CD4-positive, alpha-beta T cell (primary cell): ENCODE measurements at regions not wholly inside any gene's neighbourhood (a gene's known extent, or its start where the extent isn't known, plus 50 kb on each side); places are given as distances from the start of the nearest gene placed in this dataset.

Experiments used
- ATAC-seq: fragments of 200-7000 bp; cut with Tn5 transposase; one replicate; pipeline ENCODE4 v1.10.0; 2022; ENCODE audit warnings: mild to moderate bottlenecking; ENCODE audit not compliant: poor library complexity
- CTCF ChIA-PET: fragments of 350-600 bp; sonication (Branson Sonifier 250); formaldehyde crosslinking; loops from one replicate; lab custom pipeline; 2021; ENCODE audit warnings: antibody characterized with exemption, inconsistent platforms; lab: Charles Lee
- POLR2A ChIA-PET: fragments of 350-600 bp; sonication (Branson Sonifier 250); formaldehyde crosslinking; loops from one replicate; lab custom pipeline; 2021; ENCODE audit warnings: antibody characterized with exemption, inconsistent platforms; lab: Charles Lee
- DNase-seq, 14 experiments: peaks; one replicate each; pipeline ENCODE4 v3.0.0-alpha.2; 2013 to 2020; ENCODE audit warnings: mixed read lengths in 2 of 14
- H3K27ac ChIP-seq, 2 donors: one replicate each; pipeline versions ENCODE4 v1.5.1 to v1.7.0; 2013; ENCODE audit warnings: low read length in 2 of 2, low read depth in 1 of 2, mild to moderate bottlenecking in 1 of 2
- H3K27me3 ChIP-seq, 2 experiments: 1 replicate in 1 of 2; 2 replicates in 1 of 2; pipeline versions ENCODE4 v1.6.1 to v1.7.0; 2013; ENCODE audit warnings: low read length in 2 of 2, control low read depth in 1 of 2, mild to moderate bottlenecking in 1 of 2, moderate library complexity in 1 of 2; ENCODE audit not compliant: insufficient read depth in 2 of 2, control insufficient read depth in 1 of 2
- H3K36me3 ChIP-seq: one replicate; pipeline ENCODE4 v1.6.1; 2013; ENCODE audit warnings: low read length, control low read depth; ENCODE audit not compliant: insufficient read depth
- H3K4me1 ChIP-seq: one replicate; pipeline ENCODE4 v1.6.1; 2013; ENCODE audit warnings: low read length, control low read depth; ENCODE audit not compliant: insufficient read depth
- H3K4me3 ChIP-seq: one replicate; pipeline ENCODE4 v1.5.1; 2013; ENCODE audit warnings: mild to moderate bottlenecking, low read length, moderate library complexity
- H3K9me3 ChIP-seq, 2 experiments: 1 replicate in 1 of 2; 2 replicates in 1 of 2; pipeline versions ENCODE4 v1.6.1 to v1.7.0; 2013; ENCODE audit warnings: low read length in 2 of 2, mild to moderate bottlenecking in 2 of 2, control low read depth in 1 of 2, moderate library complexity in 1 of 2; ENCODE audit not compliant: control insufficient read depth in 1 of 2, insufficient read depth in 1 of 2
- H3K27ac Mint-ChIP-seq: one replicate; pipeline ENCODE4 v1.8.0; 2020; ENCODE audit warnings: mixed read lengths
- H3K27me3 Mint-ChIP-seq: one replicate; pipeline ENCODE4 v1.8.0; 2021; ENCODE audit warnings: mixed read lengths
- H3K36me3 Mint-ChIP-seq: one replicate; pipeline ENCODE4 v1.8.0; 2021; ENCODE audit warnings: low read depth, mixed read lengths
- H3K4me1 Mint-ChIP-seq: one replicate; pipeline ENCODE4 v1.8.0; 2021; ENCODE audit warnings: low read depth, mixed read lengths
- H3K4me3 Mint-ChIP-seq: one replicate; pipeline ENCODE4 v1.8.0; 2020; ENCODE audit warnings: mild to moderate bottlenecking, mixed read lengths
- H3K9me3 Mint-ChIP-seq: one replicate; pipeline ENCODE4 v1.8.0; 2020; ENCODE audit warnings: mixed read lengths
- intact Hi-C, 2 experiments: fragments of 100-400 bp; cut with DNase I in 1 of 2; cut with micrococcal nuclease in 1 of 2; formaldehyde crosslinking; loops; one replicate each; pipeline versions ENCODE4 v1.15.1 to v1.9.0; 2023 to 2025; cut with DNase I, micrococcal nuclease
- TF ChIP-seq, protein P1 (sequence below): fragments of 200-600 bp; IDR thresholded peaks from one replicate; pipeline ENCODE4 v1.8.0; 2022; ENCODE audit warnings: antibody characterized with exemption, mild to moderate bottlenecking

DNA sequence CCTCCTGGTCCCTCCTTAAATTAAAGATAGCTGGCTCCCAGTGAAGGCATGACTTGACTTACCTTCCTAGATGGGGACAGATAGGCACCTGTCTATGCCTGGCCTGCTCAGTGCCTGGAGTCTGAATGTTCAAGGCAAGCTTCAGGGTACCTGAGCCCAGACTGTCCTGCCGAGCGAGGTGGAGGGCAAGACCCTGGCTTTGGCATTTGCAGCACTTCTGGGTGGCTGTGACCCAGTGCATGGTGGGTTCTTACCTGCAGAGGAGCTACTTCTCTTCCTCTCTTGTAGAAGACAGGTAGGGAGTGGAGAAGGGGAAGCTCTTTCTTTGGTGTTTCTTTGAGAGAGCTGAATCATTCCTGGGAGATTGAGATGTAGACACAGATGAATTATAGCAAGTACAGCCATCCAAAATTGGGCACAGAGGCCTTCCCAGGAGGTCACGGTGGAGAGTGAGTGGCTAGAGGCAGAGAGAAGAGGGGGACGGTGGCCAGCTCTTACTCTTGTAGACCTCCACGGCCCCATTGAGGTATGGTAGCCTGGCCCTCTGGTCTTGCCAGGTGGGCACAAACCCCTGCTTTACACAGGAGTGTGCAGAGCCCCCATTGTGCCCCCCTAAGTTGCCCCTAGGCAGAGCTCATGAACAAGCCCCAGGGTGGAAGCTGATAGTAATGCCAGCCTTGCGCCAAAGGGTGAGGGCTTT, 402.5 kb upstream of the TPM1 start:
- no peaks in the 10 kb centered on the region for H3K27me3 ChIP-seq
- no peaks in the 10 kb centered on the region for H3K36me3 ChIP-seq
- Mint-ChIP-seq H3K36me3 (no peaks in the 10 kb centered on the region), H3K27me3 (peaks cover 22% of the 10 kb centered on the region), H3K9me3 (no peaks in the 10 kb centered on the region), H3K27ac (no peak overlapping the region), H3K4me3 (no peak overlapping the region), H3K4me1 (no peaks in the 10 kb centered on the region)
- H3K27ac ChIP-seq = no peak overlapping the region
- TF ChIP-seq, protein P1, sequence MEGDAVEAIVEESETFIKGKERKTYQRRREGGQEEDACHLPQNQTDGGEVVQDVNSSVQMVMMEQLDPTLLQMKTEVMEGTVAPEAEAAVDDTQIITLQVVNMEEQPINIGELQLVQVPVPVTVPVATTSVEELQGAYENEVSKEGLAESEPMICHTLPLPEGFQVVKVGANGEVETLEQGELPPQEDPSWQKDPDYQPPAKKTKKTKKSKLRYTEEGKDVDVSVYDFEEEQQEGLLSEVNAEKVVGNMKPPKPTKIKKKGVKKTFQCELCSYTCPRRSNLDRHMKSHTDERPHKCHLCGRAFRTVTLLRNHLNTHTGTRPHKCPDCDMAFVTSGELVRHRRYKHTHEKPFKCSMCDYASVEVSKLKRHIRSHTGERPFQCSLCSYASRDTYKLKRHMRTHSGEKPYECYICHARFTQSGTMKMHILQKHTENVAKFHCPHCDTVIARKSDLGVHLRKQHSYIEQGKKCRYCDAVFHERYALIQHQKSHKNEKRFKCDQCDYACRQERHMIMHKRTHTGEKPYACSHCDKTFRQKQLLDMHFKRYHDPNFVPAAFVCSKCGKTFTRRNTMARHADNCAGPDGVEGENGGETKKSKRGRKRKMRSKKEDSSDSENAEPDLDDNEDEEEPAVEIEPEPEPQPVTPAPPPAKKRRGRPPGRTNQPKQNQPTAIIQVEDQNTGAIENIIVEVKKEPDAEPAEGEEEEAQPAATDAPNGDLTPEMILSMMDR = no peak
- ChIA-PET POLR2A (no interaction called here), CTCF (no interaction called here)
- intact Hi-C loops = no loop called here
- ATAC-seq = no peak
- no peaks in the 10 kb centered on the region for H3K4me1 ChIP-seq
- no peak for DNase-seq
- no peak overlapping the region for H3K4me3 ChIP-seq
- no peaks in the 10 kb centered on the region for H3K9me3 ChIP-seq

GRCh38 chr15:62641825-62642224, 400.7 kb upstream of the TPM1 start:
- Histone ChIP-seq H3K36me3 (no peaks in the 10 kb centered on the region), H3K27ac (no peak overlapping the region), H3K4me3 (no peak overlapping the region), H3K9me3 (no peaks in the 10 kb centered on the region), H3K27me3 (no peaks in the 10 kb centered on the region), H3K4me1 (no peaks in the 10 kb centered on the region)
- H3K36me3 Mint-ChIP-seq = no peaks in the 10 kb centered on the region
- TF ChIP-seq, protein P1 = no peak
- ATAC-seq (no peak), DNase-seq (no peak)
- intact Hi-C loops = no loop called here
- peaks cover 17% of the 10 kb centered on the region for H3K27me3 Mint-ChIP-seq
- no peak overlapping the region for H3K27ac Mint-ChIP-seq
- H3K4me1 Mint-ChIP-seq = no peaks in the 10 kb centered on the region
- CTCF ChIA-PET = no interaction called here
- H3K4me3 Mint-ChIP-seq = no peak overlapping the region
- POLR2A ChIA-PET = no interaction called here
- H3K9me3 Mint-ChIP-seq = no peaks in the 10 kb centered on the region

GRCh38 chr15:62643572-62643971, 399.0 kb upstream of the TPM1 start:
- H3K4me3 ChIP-seq = no peak overlapping the region
- TF ChIP-seq, protein P1 = no peak
- ChIA-PET CTCF (no interaction called here), POLR2A (no interaction called here)
- no peak for ATAC-seq
- no peak overlapping the region for H3K27ac ChIP-seq
- peaks cover 5% of the 10 kb centered on the region for H3K27me3 Mint-ChIP-seq
- no peaks in the 10 kb centered on the region for H3K4me1 ChIP-seq
- H3K4me3 Mint-ChIP-seq = no peak overlapping the region
- DNase-seq = no peak
- H3K27me3 ChIP-seq = no peaks in the 10 kb centered on the region
- no peaks in the 10 kb centered on the region for H3K9me3 Mint-ChIP-seq
- no peaks in the 10 kb centered on the region for H3K9me3 ChIP-seq
- no peak overlapping the region for H3K27ac Mint-ChIP-seq
- H3K36me3 Mint-ChIP-seq = no peaks in the 10 kb centered on the region
- H3K4me1 Mint-ChIP-seq = no peaks in the 10 kb centered on the region
- intact Hi-C loops = no loop called here
- no peaks in the 10 kb centered on the region for H3K36me3 ChIP-seq
